ENCODE measurements at regions not wholly inside any gene's neighbourhood (a gene's known extent, or its start where the extent isn't known, plus 50 kb on each side); places are given as distances from the start of the nearest gene placed in this dataset.

DNA sequence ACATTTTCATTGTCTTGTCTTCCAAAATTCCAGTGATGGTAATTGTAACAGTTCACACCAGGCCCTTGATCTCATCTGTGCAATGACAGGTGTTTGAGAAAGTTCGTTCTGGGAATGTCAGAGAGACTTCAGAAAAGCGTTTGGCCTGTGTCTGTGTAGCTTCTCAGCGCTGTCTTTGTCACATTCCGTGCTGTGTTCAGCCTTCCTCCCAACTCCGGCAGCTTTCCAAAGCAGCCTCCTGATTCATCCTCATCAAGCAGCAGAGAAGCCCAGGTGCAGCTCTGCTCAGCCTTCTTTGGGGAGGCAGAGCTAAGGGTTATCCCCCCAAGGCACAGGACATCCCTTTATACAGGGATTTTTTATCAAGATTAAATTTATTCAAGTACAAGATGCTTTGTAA is 494.0 kb upstream of the SUCLG2 start:
- TF ChIP-seq POLR2AphosphoS5 (IDR thresholded peaks at IDR 0.05) (no peak), EP300 (IDR thresholded peaks at IDR 0.05) (no peak), POLR2A (IDR thresholded peaks at IDR 0.05) (no peak)
